HEK293 (cell line): ENCODE measurements at regions not wholly inside any gene's neighbourhood (a gene's known extent, or its start where the extent isn't known, plus 50 kb on each side); places are given as distances from the start of the nearest gene placed in this dataset.

Source experiments
- CTCF ChIA-PET: fragments of 350-600 bp; formaldehyde crosslinking; extraction: SDS; loops from one replicate; lab custom pipeline; 2021; ENCODE audit warnings: antibody characterized with exemption; lab: Yijun Ruan, JAX
- POLR2A ChIA-PET: fragments of 300-600 bp; formaldehyde crosslinking; extraction: SDS; loops from one replicate; lab custom pipeline; 2020; ENCODE audit warnings: antibody characterized with exemption, inconsistent platforms; lab: Yijun Ruan, JAX
- H3K27ac ChIP-seq: fragments of 200-500 bp; sonication (Bioruptor generic); 2 replicates; pipeline ENCODE4 v1.5.1; 2014; ENCODE audit warnings: low read depth, low read length, control low read depth, inconsistent platforms; ENCODE audit errors: extremely low read depth
- H3K36me3 ChIP-seq, 2 experiments: fragments of 200-500 bp in 1 of 2; sonication (Bioruptor generic) in 1 of 2; 1 replicate in 1 of 2; 2 replicates in 1 of 2; pipeline ENCODE4 v1.5.1; 2014 to 2017; ENCODE audit warnings: inconsistent platforms in 2 of 2, low read length in 2 of 2; ENCODE audit not compliant: control insufficient read depth in 2 of 2, insufficient read depth in 1 of 2
- H3K4me1 ChIP-seq: fragments of 200-500 bp; sonication (Bioruptor generic); 2 replicates; pipeline ENCODE4 v1.5.1; 2014; ENCODE audit warnings: mild to moderate bottlenecking, low read length, inconsistent platforms; ENCODE audit not compliant: control insufficient read depth, insufficient read depth
- H3K4me3 ChIP-seq: 2 replicates; pipeline ENCODE4 v1.5.1; 2011; ENCODE audit warnings: low read depth, mild to moderate bottlenecking, control low read depth, low read length, moderate library complexity
- H3K9me3 ChIP-seq: fragments of 200-500 bp; sonication (Bioruptor generic); 2 replicates; pipeline ENCODE4 v1.5.1; 2014; ENCODE audit warnings: low read depth, low read length, inconsistent platforms; ENCODE audit not compliant: control insufficient read depth, insufficient read depth
- BCL11A ChIP-seq: fragments of 450-650 bp; formaldehyde crosslinking; IDR thresholded peaks from 2 replicates; pipeline ENCODE4 v1.5.1; 2016; ENCODE audit warnings: low read depth, missing biosample characterization, missing genetic modification characterization
- FEZF1 ChIP-seq: fragments of 450-650 bp; formaldehyde crosslinking; IDR thresholded peaks from 2 replicates; pipeline ENCODE4 v1.5.1; 2016; ENCODE audit warnings: missing biosample characterization, missing genetic modification characterization
- KLF10 ChIP-seq: fragments of 450-650 bp; IDR thresholded peaks from 2 replicates; pipeline ENCODE4 v1.5.1; 2018; ENCODE audit warnings: missing biosample characterization, mild to moderate bottlenecking, missing genetic modification characterization
- RBAK ChIP-seq: fragments of 450-650 bp; formaldehyde crosslinking; IDR thresholded peaks from 2 replicates; pipeline ENCODE4 v1.5.1; 2016; ENCODE audit warnings: missing biosample characterization, missing genetic modification characterization
- SP2 ChIP-seq: fragments of 450-650 bp; formaldehyde crosslinking; IDR thresholded peaks from 2 replicates; pipeline ENCODE4 v1.5.1; 2016; ENCODE audit warnings: missing biosample characterization, missing genetic modification characterization
- TCF7L2 ChIP-seq: IDR thresholded peaks from 2 replicates; pipeline ENCODE4 v1.6.1; 2011; ENCODE audit warnings: low read depth, mild to moderate bottlenecking, inconsistent platforms, low read length, moderate library complexity, borderline replicate concordance
- ZBTB17 ChIP-seq: fragments of 450-650 bp; formaldehyde crosslinking; IDR thresholded peaks from 2 replicates; pipeline ENCODE4 v1.5.1; 2016; ENCODE audit warnings: missing biosample characterization, missing genetic modification characterization
- ZNF146 ChIP-seq: fragments of 450-650 bp; formaldehyde crosslinking; IDR thresholded peaks from 2 replicates; pipeline ENCODE4 v1.5.1; 2016; ENCODE audit warnings: missing biosample characterization, missing genetic modification characterization
- ZNF214 ChIP-seq: fragments of 450-650 bp; formaldehyde crosslinking; IDR thresholded peaks from 2 replicates; pipeline ENCODE4 v1.5.1; 2017; ENCODE audit warnings: missing biosample characterization, mild to moderate bottlenecking, missing genetic modification characterization, borderline replicate concordance
- ZNF23 ChIP-seq: fragments of 450-650 bp; formaldehyde crosslinking; IDR thresholded peaks from 2 replicates; pipeline ENCODE4 v1.5.1; 2016; ENCODE audit warnings: missing biosample characterization, missing genetic modification characterization, borderline replicate concordance
- ZNF354C ChIP-seq: fragments of 450-650 bp; formaldehyde crosslinking; IDR thresholded peaks from 2 replicates; pipeline ENCODE4 v1.5.1; 2016; ENCODE audit warnings: missing biosample characterization, missing genetic modification characterization, low read depth, borderline replicate concordance
- ZNF391 ChIP-seq: fragments of 450-650 bp; formaldehyde crosslinking; IDR thresholded peaks from 2 replicates; pipeline ENCODE4 v1.5.1; 2016; ENCODE audit warnings: low read depth, missing biosample characterization, missing genetic modification characterization, borderline replicate concordance
- ZNF404 ChIP-seq: fragments of 450-650 bp; formaldehyde crosslinking; IDR thresholded peaks from 2 replicates; pipeline ENCODE4 v1.5.1; 2017; ENCODE audit warnings: missing biosample characterization, missing genetic modification characterization
- ZNF423 ChIP-seq: fragments of 450-650 bp; formaldehyde crosslinking; IDR thresholded peaks from 2 replicates; pipeline ENCODE4 v1.5.1; 2016; ENCODE audit warnings: missing biosample characterization, missing genetic modification characterization
- ZNF426 ChIP-seq: fragments of 450-650 bp; formaldehyde crosslinking; IDR thresholded peaks from 2 replicates; pipeline ENCODE4 v1.5.1; 2017; ENCODE audit warnings: missing biosample characterization, missing genetic modification characterization, mild to moderate bottlenecking, inconsistent platforms, moderate library complexity
- ZNF473 ChIP-seq: fragments of 450-650 bp; formaldehyde crosslinking; IDR thresholded peaks from 2 replicates; pipeline ENCODE4 v1.5.1; 2017; ENCODE audit warnings: missing biosample characterization, missing genetic modification characterization
- ZNF555 ChIP-seq: fragments of 450-650 bp; formaldehyde crosslinking; conservative IDR thresholded peaks from 2 replicates; pipeline ENCODE4 v1.5.1; 2017; ENCODE audit warnings: missing biosample characterization, mild to moderate bottlenecking, missing genetic modification characterization, inconsistent platforms
- ZNF585B ChIP-seq: fragments of 450-650 bp; formaldehyde crosslinking; IDR thresholded peaks from 2 replicates; pipeline ENCODE4 v1.5.1; 2016; ENCODE audit warnings: missing biosample characterization, missing genetic modification characterization
- TF ChIP-seq, protein P1 (sequence below): fragments of 450-650 bp; formaldehyde crosslinking; IDR thresholded peaks from 2 replicates; pipeline ENCODE4 v1.5.1; 2016; ENCODE audit warnings: missing biosample characterization, missing genetic modification characterization, borderline replicate concordance
- TF ChIP-seq, protein P2 (sequence below): fragments of 450-650 bp; formaldehyde crosslinking; IDR thresholded peaks from 2 replicates; pipeline ENCODE4 v1.5.1; 2017; ENCODE audit warnings: missing biosample characterization, missing genetic modification characterization
- TF ChIP-seq, protein P3 (sequence below): fragments of 450-650 bp; formaldehyde crosslinking; conservative IDR thresholded peaks from 2 replicates; pipeline ENCODE4 v1.5.1; 2016; ENCODE audit warnings: low read depth, missing biosample characterization, missing genetic modification characterization

DNA sequence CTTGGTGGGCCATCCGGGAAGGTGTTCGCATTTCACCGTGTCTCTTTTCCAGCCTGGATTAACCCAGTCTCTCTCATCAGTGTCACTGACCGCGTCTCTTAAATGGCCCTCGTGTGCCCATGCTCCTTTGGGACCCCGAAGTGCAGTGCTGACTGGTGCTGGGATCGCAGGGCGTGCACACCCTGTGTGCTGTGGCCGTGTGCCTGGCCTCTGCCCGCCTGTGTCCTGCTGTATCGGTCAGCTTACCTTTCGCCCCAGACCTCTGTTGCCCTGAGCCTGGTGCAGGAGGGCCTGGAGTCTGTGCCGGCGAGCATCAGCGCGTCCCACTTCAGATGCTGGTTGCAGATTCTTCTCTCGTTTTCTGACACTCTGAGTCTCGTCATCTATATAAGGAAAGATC is 68.3 kb upstream of the HGFAC start:
- ChIA-PET CTCF (no interaction called here), POLR2A (no interaction called here)
- TF ChIP-seq ZNF146 (tag by site-specific recombination) = no peak
- TF ChIP-seq ZNF391 (tag by site-specific recombination) = no peak
- no peak for TF ChIP-seq ZBTB17 (tag by site-specific recombination)
- TF ChIP-seq TCF7L2 = no peak
- TF ChIP-seq FEZF1 (tag by site-specific recombination) = no peak
- no peak for TF ChIP-seq BCL11A
- TF ChIP-seq, protein P1, sequence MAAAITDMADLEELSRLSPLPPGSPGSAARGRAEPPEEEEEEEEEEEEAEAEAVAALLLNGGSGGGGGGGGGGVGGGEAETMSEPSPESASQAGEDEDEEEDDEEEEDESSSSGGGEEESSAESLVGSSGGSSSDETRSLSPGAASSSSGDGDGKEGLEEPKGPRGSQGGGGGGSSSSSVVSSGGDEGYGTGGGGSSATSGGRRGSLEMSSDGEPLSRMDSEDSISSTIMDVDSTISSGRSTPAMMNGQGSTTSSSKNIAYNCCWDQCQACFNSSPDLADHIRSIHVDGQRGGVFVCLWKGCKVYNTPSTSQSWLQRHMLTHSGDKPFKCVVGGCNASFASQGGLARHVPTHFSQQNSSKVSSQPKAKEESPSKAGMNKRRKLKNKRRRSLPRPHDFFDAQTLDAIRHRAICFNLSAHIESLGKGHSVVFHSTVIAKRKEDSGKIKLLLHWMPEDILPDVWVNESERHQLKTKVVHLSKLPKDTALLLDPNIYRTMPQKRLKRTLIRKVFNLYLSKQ (tag by site-specific recombination) = no peak
- H3K36me3 ChIP-seq = peaks cover 0 to 7% of the 10 kb centered on the region in 2 experiments; a peak in 1 of 3 replicates
- H3K4me1 ChIP-seq = peaks cover 6% of the 10 kb centered on the region
- no peak overlapping the region for H3K27ac ChIP-seq
- no peak overlapping the region for H3K4me3 ChIP-seq
- no peaks in the 10 kb centered on the region for H3K9me3 ChIP-seq

DNA sequence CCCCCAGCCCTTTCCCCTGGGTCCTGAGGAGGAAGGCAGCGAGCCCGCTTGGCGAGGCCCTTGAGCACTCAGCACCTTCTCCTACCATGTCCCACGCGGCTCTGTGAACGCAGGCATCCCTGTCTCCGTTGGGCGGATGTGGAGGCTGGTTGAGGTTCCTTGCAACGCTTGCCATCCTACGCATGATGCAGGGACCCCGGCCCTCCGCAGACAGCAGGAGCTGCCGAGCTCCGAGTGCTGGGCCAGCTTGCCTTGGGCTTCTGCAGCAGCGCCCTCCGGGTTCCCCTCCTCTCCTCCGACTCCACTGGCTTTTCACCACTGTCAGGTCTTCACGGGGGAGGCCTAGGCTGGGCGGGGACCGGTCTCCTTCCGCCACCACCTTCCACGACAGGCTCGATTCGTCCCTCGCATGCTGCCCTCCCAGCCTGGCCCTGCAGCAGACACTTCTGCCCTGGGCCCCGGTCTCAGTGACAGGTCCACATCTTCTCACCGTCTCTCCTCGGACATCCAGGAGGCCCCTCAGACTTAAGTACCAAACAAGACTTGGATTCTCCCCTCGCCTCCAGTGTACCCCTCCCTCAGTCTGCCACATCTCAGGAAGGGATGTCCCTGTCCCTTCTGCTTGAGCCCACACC is 67.6 kb upstream of the HGFAC start:
- Histone ChIP-seq H3K4me1 (peaks cover 6% of the 10 kb centered on the region), H3K36me3 (peaks cover 0 to 7% of the 10 kb centered on the region in 2 experiments; a peak in 1 of 3 replicates), H3K9me3 (no peaks in the 10 kb centered on the region), H3K4me3 (no peak overlapping the region), H3K27ac (no peak overlapping the region)
- TF ChIP-seq SP2 (tag by site-specific recombination) (no peak), ZNF214 (tag by site-specific recombination) (no peak), ZNF423 (tag by site-specific recombination) (no peak), ZNF426 (tag by site-specific recombination) (no peak), ZNF404 (tag by site-specific recombination) (no peak), RBAK (tag by site-specific recombination) (no peak), ZNF555 (tag by site-specific recombination) (no peak), ZNF585B (tag by site-specific recombination) (no peak), ZNF354C (no peak), KLF10 (tag by site-specific recombination) (no peak), ZNF23 (no peak), ZNF473 (no peak)
- TF ChIP-seq, protein P2, sequence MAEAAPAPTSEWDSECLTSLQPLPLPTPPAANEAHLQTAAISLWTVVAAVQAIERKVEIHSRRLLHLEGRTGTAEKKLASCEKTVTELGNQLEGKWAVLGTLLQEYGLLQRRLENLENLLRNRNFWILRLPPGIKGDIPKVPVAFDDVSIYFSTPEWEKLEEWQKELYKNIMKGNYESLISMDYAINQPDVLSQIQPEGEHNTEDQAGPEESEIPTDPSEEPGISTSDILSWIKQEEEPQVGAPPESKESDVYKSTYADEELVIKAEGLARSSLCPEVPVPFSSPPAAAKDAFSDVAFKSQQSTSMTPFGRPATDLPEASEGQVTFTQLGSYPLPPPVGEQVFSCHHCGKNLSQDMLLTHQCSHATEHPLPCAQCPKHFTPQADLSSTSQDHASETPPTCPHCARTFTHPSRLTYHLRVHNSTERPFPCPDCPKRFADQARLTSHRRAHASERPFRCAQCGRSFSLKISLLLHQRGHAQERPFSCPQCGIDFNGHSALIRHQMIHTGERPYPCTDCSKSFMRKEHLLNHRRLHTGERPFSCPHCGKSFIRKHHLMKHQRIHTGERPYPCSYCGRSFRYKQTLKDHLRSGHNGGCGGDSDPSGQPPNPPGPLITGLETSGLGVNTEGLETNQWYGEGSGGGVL = no peak
- TF ChIP-seq, protein P3, sequence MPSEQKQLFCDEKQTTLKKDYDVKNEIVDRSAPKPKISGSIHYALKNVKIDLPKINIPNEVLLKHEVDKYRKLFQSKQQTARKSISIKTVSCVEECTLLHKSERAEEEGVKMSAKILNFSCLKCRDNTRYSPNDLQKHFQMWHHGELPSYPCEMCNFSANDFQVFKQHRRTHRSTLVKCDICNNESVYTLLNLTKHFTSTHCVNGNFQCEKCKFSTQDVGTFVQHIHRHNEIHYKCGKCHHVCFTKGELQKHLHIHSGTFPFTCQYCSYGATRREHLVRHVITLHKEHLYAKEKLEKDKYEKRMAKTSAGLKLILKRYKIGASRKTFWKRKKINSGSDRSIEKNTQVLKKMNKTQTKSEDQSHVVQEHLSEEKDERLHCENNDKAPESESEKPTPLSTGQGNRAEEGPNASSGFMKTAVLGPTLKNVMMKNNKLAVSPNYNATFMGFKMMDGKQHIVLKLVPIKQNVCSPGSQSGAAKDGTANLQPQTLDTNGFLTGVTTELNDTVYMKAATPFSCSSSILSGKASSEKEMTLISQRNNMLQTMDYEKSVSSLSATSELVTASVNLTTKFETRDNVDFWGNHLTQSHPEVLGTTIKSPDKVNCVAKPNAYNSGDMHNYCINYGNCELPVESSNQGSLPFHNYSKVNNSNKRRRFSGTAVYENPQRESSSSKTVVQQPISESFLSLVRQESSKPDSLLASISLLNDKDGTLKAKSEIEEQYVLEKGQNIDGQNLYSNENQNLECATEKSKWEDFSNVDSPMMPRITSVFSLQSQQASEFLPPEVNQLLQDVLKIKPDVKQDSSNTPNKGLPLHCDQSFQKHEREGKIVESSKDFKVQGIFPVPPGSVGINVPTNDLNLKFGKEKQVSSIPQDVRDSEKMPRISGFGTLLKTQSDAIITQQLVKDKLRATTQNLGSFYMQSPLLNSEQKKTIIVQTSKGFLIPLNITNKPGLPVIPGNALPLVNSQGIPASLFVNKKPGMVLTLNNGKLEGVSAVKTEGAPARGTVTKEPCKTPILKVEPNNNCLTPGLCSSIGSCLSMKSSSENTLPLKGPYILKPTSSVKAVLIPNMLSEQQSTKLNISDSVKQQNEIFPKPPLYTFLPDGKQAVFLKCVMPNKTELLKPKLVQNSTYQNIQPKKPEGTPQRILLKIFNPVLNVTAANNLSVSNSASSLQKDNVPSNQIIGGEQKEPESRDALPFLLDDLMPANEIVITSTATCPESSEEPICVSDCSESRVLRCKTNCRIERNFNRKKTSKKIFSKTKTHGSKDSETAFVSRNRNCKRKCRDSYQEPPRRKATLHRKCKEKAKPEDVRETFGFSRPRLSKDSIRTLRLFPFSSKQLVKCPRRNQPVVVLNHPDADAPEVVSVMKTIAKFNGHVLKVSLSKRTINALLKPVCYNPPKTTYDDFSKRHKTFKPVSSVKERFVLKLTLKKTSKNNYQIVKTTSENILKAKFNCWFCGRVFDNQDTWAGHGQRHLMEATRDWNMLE (tag by site-specific recombination) = no peak
- CTCF ChIA-PET = no interaction called here
- POLR2A ChIA-PET = no interaction called here
